Caco-2 (cell line): ENCODE measurements at regions not wholly inside any gene's neighbourhood (a gene's known extent, or its start where the extent isn't known, plus 50 kb on each side); places are given as distances from the start of the nearest gene placed in this dataset.

ENCODE experiments used
- BruUV-seq: library from RNA; stranded (reverse); fragments of 400-500 nt; replicated peaks from 2 replicates; lab custom pipeline; 2021; lab: Mats Ljungman, UMichigan
- CTCF ChIA-PET: fragments of 300-600 bp; sonication (Branson Sonifier 250); formaldehyde crosslinking; loops from one replicate; lab custom pipeline; 2022; ENCODE audit warnings: antibody characterized with exemption; lab: Charles Lee
- POLR2A ChIA-PET: fragments of 300-600 bp; sonication (Branson Sonifier 250); formaldehyde crosslinking; loops from one replicate; lab custom pipeline; 2022; ENCODE audit warnings: antibody characterized with exemption; lab: Charles Lee
- DNase-seq, 2 experiments: peaks; one replicate each; pipeline versions ENCODE4 v3.0.0 to v3.0.0-alpha.2; 2020 to 2022
- H3K27me3 ChIP-seq: replicated peaks from 2 replicates; pipeline ENCODE4 v1.6.0; 2011; ENCODE audit warnings: low read length; ENCODE audit not compliant: control insufficient read depth, insufficient read depth
- H3K36me3 ChIP-seq: 2 replicates; pipeline ENCODE4 v1.5.1; 2011; ENCODE audit warnings: low read length; ENCODE audit not compliant: control insufficient read depth, insufficient read depth
- H3K4me1 ChIP-seq: fragments of 250-450 bp; sonication (Bioruptor Pico); 2 replicates; pipeline ENCODE4 v1.5.1; 2020; ENCODE audit warnings: mild to moderate bottlenecking
- H3K4me3 ChIP-seq: 2 replicates; pipeline ENCODE4 v1.5.1; 2011; ENCODE audit warnings: low read depth, mild to moderate bottlenecking, control low read depth, low read length
- H3K9me3 ChIP-seq: fragments of 250-450 bp; sonication (Bioruptor Pico); 2 replicates; pipeline ENCODE4 v1.5.1; 2020; ENCODE audit warnings: mild to moderate bottlenecking, moderate library complexity
- H3K27ac Mint-ChIP-seq: one replicate; pipeline ENCODE4 v1.8.0; 2022; ENCODE audit warnings: mixed read lengths; ENCODE audit not compliant: unreplicated experiment
- H3K27me3 Mint-ChIP-seq: one replicate; pipeline ENCODE4 v1.8.0; 2022; ENCODE audit warnings: mixed read lengths; ENCODE audit not compliant: insufficient read depth, unreplicated experiment
- H3K36me3 Mint-ChIP-seq: one replicate; pipeline ENCODE4 v1.8.0; 2022; ENCODE audit warnings: mild to moderate bottlenecking, mixed read lengths; ENCODE audit not compliant: insufficient read depth, unreplicated experiment
- H3K4me1 Mint-ChIP-seq: one replicate; pipeline ENCODE4 v1.8.0; 2022; ENCODE audit warnings: low read depth, mixed read lengths; ENCODE audit not compliant: unreplicated experiment
- H3K4me3 Mint-ChIP-seq: one replicate; pipeline ENCODE4 v1.8.0; 2022; ENCODE audit warnings: mild to moderate bottlenecking, moderate library complexity, mixed read lengths; ENCODE audit not compliant: unreplicated experiment
- H3K9me3 Mint-ChIP-seq: one replicate; pipeline ENCODE4 v1.8.0; 2022; ENCODE audit warnings: mixed read lengths; ENCODE audit not compliant: unreplicated experiment
- CTCF ChIP-seq, 2 experiments: fragments of 200-600 bp in 1 of 2; IDR thresholded peaks; 1 replicate in 1 of 2; 2 replicates in 1 of 2; pipeline versions ENCODE4 v1.5.1 to v1.8.0; 2011 to 2022; ENCODE audit warnings: antibody characterized with exemption in 1 of 2, control low read depth in 1 of 2, inconsistent platforms in 1 of 2, low read depth in 1 of 2, low read length in 1 of 2, mild to moderate bottlenecking in 1 of 2, moderate library complexity in 1 of 2; ENCODE audit not compliant: insufficient read depth in 1 of 2, severe bottlenecking in 1 of 2, unreplicated experiment in 1 of 2
- intact Hi-C: fragments of 100-400 bp; cut with micrococcal nuclease; formaldehyde crosslinking; loops from one replicate; pipeline ENCODE4 v1.10.0; 2022; ENCODE audit not compliant: unreplicated experiment

- ChIA-PET POLR2A (no interaction called here), CTCF (no interaction called here)
- Mint-ChIP-seq H3K27me3 (no peaks in the 10 kb centered on the region), H3K4me1 (no peaks in the 10 kb centered on the region), H3K9me3 (no peaks in the 10 kb centered on the region), H3K36me3 (no peaks in the 10 kb centered on the region), H3K27ac (no peak overlapping the region), H3K4me3 (no peak overlapping the region)
- H3K4me3 ChIP-seq, result no peak overlapping the region
- H3K27me3 ChIP-seq, result no peaks in the 10 kb centered on the region
- no TSS peak for BruUV-seq
- no peak for TF ChIP-seq CTCF (IDR thresholded peaks at IDR 0.05; ENCODE audit: insufficient read depth in 1 of 2, low read depth in 1 of 2, low read length in 1 of 2, severe bottlenecking in 1 of 2, unreplicated experiment in 1 of 2)
- no peak for DNase-seq
- no peaks in the 10 kb centered on the region for H3K36me3 ChIP-seq
- peaks cover 5% of the 10 kb centered on the region; the same call in 1 of the 2 replicates for H3K4me1 ChIP-seq
- intact Hi-C loops, result no loop called here
- H3K9me3 ChIP-seq, result no peaks in the 10 kb centered on the region
These were observed 642.5 kb upstream of the SGCD start for GRCh38 chr5:155684417-155684816.

- no peaks in the 10 kb centered on the region for H3K27me3 ChIP-seq
- no peaks in the 10 kb centered on the region for H3K4me1 Mint-ChIP-seq
- intact Hi-C loops, result no loop called here
These were observed 640.8 kb upstream of the SGCD start for GRCh38 chr5:155686131-155686530.

GRCh38 chr5:155689406-155689805, 637.6 kb upstream of the SGCD start:
- Mint-ChIP-seq H3K27me3 (no peaks in the 10 kb centered on the region), H3K36me3 (no peaks in the 10 kb centered on the region), H3K27ac (no peak overlapping the region), H3K9me3 (no peaks in the 10 kb centered on the region), H3K4me1 (no peaks in the 10 kb centered on the region), H3K4me3 (no peak overlapping the region)
- H3K9me3 ChIP-seq, result no peaks in the 10 kb centered on the region
- BruUV-seq, result no TSS peak
- peaks cover 5% of the 10 kb centered on the region; the same call in 1 of the 2 replicates for H3K4me1 ChIP-seq
- no peak overlapping the region for H3K4me3 ChIP-seq
- no peak for TF ChIP-seq CTCF (IDR thresholded peaks at IDR 0.05; ENCODE audit: insufficient read depth in 1 of 2, low read depth in 1 of 2, low read length in 1 of 2, severe bottlenecking in 1 of 2, unreplicated experiment in 1 of 2)
- no peaks in the 10 kb centered on the region for H3K36me3 ChIP-seq
- CTCF ChIA-PET, result no interaction called here
- no peaks in the 10 kb centered on the region for H3K27me3 ChIP-seq
- POLR2A ChIA-PET, result no interaction called here
- no peak for DNase-seq
- intact Hi-C loops, result no loop called here

More at GRCh38 chr5:155686131-155686530, 640.8 kb upstream of the SGCD start:
- Mint-ChIP-seq H3K27ac (no peak overlapping the region), H3K9me3 (no peaks in the 10 kb centered on the region), H3K27me3 (no peaks in the 10 kb centered on the region), H3K4me3 (no peak overlapping the region), H3K36me3 (no peaks in the 10 kb centered on the region)
- ChIA-PET CTCF (no interaction called here), POLR2A (no interaction called here)
- BruUV-seq, result no TSS peak
- Histone ChIP-seq H3K4me1 (peaks cover 5% of the 10 kb centered on the region; the same call in 1 of the 2 replicates), H3K36me3 (no peaks in the 10 kb centered on the region), H3K9me3 (no peaks in the 10 kb centered on the region), H3K4me3 (no peak overlapping the region)
- no peak for TF ChIP-seq CTCF (IDR thresholded peaks at IDR 0.05; ENCODE audit: insufficient read depth in 1 of 2, low read depth in 1 of 2, low read length in 1 of 2, severe bottlenecking in 1 of 2, unreplicated experiment in 1 of 2)
- no peak for DNase-seq
